HEK293 (cell line): ENCODE measurements at regions not wholly inside any gene's neighbourhood (a gene's known extent, or its start where the extent isn't known, plus 50 kb on each side); places are given as distances from the start of the nearest gene placed in this dataset.

Experiments
- CTCF ChIP-seq: fragments of 450-650 bp; formaldehyde crosslinking; IDR thresholded peaks from 2 replicates; pipeline ENCODE4 v1.5.1; 2016; ENCODE audit warnings: missing biosample characterization, missing genetic modification characterization
- TCF7L2 ChIP-seq: IDR thresholded peaks from 2 replicates; pipeline ENCODE4 v1.6.1; 2011; ENCODE audit warnings: low read depth, mild to moderate bottlenecking, inconsistent platforms, low read length, moderate library complexity, borderline replicate concordance
- ZNF843 ChIP-seq: fragments of 450-650 bp; formaldehyde crosslinking; IDR thresholded peaks from 2 replicates; pipeline ENCODE4 v1.5.1; 2016; ENCODE audit warnings: missing biosample characterization, missing genetic modification characterization
- ZSCAN16 ChIP-seq: fragments of 450-650 bp; formaldehyde crosslinking; IDR thresholded peaks from 2 replicates; pipeline ENCODE4 v1.5.1; 2016; ENCODE audit warnings: missing biosample characterization, missing genetic modification characterization
- TF ChIP-seq, protein P1 (sequence below): sonication (generic); formaldehyde crosslinking; IDR thresholded peaks from 2 replicates; pipeline ENCODE4 v1.8.1; 2022; ENCODE audit warnings: mild to moderate bottlenecking, moderate library complexity, missing genetic modification reagents
- TF ChIP-seq, protein P2 (sequence below): fragments of 450-650 bp; formaldehyde crosslinking; IDR thresholded peaks from 2 replicates; pipeline ENCODE4 v1.5.1; 2016; ENCODE audit warnings: missing biosample characterization, missing genetic modification characterization

GRCh38 chr10:18860631-18861240 lies 187.9 kb upstream of the MALRD1 start:
- no peak for TF ChIP-seq TCF7L2
- TF ChIP-seq, protein P1, sequence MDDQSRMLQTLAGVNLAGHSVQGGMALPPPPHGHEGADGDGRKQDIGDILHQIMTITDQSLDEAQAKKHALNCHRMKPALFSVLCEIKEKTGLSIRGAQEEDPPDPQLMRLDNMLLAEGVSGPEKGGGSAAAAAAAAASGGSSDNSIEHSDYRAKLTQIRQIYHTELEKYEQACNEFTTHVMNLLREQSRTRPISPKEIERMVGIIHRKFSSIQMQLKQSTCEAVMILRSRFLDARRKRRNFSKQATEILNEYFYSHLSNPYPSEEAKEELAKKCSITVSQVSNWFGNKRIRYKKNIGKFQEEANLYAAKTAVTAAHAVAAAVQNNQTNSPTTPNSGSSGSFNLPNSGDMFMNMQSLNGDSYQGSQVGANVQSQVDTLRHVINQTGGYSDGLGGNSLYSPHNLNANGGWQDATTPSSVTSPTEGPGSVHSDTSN (CRISPR knock-in tag): no peak
- no peak for TF ChIP-seq ZNF843 (tag by site-specific recombination)
- TF ChIP-seq, protein P2, sequence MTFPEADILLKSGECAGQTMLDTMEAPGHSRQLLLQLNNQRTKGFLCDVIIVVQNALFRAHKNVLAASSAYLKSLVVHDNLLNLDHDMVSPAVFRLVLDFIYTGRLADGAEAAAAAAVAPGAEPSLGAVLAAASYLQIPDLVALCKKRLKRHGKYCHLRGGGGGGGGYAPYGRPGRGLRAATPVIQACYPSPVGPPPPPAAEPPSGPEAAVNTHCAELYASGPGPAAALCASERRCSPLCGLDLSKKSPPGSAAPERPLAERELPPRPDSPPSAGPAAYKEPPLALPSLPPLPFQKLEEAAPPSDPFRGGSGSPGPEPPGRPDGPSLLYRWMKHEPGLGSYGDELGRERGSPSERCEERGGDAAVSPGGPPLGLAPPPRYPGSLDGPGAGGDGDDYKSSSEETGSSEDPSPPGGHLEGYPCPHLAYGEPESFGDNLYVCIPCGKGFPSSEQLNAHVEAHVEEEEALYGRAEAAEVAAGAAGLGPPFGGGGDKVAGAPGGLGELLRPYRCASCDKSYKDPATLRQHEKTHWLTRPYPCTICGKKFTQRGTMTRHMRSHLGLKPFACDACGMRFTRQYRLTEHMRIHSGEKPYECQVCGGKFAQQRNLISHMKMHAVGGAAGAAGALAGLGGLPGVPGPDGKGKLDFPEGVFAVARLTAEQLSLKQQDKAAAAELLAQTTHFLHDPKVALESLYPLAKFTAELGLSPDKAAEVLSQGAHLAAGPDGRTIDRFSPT (tag by site-specific recombination): no peak
- no peak for TF ChIP-seq CTCF (tag by site-specific recombination)
- TF ChIP-seq ZSCAN16: no peak
